ENCODE measurements at regions not wholly inside any gene's neighbourhood (a gene's known extent, or its start where the extent isn't known, plus 50 kb on each side); places are given as distances from the start of the nearest gene placed in this dataset.
"Not testable (repeated sequence)": the region's sequence is repeated elsewhere in the genome, so short reads cannot be mapped to it uniquely, and the experiment has no call there.

DNA sequence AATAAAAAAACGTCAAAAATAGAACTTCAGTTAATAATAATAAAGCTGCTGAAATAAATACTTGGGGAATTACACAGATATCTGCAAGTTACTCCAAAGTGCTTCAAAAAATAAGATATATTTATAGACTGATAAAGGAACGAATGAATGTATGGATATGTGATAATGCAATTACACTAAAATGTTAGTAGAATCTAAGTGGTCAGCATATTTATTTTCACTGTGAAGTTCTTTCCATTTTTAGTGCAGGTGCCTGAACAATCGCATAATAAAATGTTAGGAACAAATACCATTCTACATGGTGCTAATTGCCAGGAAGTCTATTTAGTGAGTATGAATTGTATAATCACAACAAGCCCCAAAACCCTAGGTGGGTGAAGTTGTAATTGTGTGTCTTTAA lies 169.6 kb upstream of the RGPD4 start:
- DNase-seq, result no peak

DNA sequence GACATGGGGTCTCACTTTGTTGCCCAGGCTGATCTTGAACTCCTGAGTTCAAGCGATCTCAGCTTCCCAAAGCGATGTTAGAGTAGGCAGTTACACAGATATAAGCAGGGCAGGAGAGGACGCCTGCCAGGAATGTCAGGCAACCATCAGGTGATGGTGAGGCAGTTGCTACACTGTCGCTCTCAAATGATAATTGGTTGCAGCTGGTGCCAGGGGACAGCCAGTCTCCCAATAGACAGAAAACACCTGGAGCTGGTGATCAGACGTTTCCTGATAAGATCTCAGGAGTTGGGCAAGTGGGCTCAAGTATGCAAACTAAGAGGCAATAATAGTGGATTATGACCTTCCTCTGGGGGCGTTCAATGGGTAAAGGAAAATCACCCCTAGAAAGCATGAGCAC lies 163.1 kb upstream of the RGPD4 start:
- DNase-seq, result peak; percentile 89

- DNase-seq, result no peak
Measured at GRCh38 chr2:107669335-107669734, 157.4 kb upstream of the RGPD4 start.

DNA sequence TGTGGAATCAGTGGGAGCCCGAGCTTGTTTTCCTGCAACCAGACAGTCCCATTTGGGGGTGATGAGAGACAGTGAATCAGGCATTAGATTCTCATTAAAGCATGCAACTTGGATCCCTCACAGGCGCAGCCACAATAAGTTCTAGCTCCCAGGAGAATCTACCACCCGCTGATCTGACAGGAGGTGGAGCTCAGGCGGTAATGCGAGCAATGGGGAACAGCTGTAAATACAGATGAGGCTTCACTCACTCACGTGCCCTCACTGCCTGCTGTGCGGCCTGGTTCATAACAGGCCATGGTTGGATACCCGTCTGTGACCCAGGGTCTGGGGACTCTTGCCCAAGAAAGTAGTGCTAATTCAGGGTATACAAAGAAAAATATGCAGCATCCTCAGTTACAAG lies 144.8 kb upstream of the RGPD4 start:
- no peak for DNase-seq

DNA sequence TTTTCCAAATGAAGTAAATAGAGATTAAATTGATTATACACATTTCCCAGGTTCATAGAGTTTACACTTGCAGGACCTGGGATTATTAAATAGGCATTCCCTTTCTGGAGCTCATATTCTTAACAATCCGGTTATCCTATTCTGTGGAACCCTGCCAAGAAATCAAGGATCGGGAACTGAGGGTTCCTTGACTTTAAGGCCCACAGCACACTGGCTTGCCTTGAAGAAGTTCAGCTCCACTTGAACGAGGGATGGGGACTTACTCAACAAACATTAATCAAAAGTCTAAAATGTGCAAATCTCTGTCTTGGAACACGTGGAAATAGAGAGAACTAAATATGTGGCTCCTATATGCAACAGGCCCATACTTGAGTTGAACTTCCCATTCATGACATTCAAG lies 142.3 kb upstream of the RGPD4 start:
- peak; percentile 42 for DNase-seq

DNA sequence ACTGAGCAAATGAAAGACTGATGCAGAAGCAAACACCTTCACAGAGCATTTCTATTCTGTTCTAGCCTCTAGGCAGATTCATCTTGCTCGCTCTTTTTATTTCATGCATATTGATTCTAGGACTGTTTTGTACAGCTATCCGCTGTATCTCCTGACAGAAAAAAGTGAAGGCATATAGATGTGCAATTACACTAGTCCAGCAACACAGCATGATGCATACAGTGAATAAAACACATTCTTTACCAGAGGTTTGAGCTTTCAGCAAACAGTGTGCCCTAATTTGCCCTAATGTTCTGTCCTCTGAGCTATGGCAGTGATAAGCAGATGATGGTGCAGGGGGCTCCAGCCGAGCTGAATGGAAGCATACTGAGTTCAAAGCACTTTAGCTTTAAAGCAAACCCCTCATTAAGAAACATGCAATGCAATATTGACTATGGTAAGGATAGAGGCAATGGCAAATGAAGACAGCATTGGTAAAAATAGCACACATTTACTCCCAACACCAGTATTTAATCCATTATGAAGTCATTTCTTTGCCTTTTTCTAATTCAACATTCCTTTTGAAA lies 141.2 kb upstream of the RGPD4 start:
- no peak for DNase-seq

GRCh38 chr2:107687073-107687472 lies 139.6 kb upstream of the RGPD4 start:
- peak; percentile 91 for DNase-seq

DNA sequence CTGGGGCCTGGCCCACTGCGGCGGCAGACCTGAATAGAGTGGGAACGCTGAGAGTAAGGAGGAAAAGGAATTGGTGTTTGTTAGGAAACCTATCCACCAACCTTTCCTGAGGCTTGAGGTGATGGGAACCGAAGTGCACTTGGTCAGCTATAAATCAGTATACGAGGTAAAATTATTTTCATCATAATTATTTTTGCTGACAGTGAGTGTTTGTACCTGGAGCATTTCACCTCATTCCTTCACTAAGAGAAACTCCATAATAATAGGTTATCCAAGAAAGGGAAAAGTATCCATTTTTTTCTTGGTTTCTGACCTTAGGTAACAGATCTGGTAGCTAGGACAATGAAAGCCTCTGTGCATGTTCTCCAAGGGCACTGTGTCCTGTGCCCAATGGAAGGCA lies 138.6 kb upstream of the RGPD4 start:
- DNase-seq, result no peak

- DNase-seq, result no peak
Measured at GRCh38 chr2:107693604-107694003, 133.1 kb upstream of the RGPD4 start.

DNA sequence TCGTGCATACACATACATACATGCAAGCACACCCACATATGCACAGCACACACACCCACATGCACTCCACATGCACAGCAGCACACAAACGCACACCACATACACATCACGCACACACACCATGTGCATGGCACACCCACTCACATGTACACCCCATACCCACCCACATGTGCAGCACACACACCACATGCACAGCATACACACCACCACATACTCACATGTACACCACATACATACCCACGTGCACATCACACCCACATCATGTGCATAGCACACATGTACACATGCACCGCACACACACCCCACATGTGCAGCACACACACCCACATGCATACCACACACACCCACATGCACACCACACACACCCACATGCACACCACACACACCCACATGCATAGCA lies 132.0 kb upstream of the RGPD4 start:
- DNase-seq, result no peak

- no peak for DNase-seq
Measured at GRCh38 chr2:107697385-107697784, 129.3 kb upstream of the RGPD4 start.

- no peak for DNase-seq
Measured at GRCh38 chr2:107698861-107699260, 127.8 kb upstream of the RGPD4 start.

DNA sequence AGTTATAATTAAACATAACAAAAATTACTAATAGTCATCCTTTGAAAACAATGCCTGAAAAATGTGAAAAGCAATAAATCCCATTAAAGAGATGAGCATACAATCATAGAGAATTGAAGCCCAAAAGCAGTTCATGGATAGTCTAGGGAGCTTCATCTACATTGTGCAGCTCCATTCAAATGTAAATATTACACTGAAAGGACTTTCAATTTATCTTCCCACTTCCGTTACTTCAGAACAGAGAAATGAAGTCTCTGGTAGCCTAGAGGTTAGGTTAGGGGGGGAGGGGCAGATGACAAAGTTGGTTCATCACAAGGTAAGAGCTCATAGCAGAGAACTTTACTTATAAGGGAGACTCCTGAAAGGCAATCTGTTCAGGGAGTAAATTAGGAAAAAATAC lies 126.6 kb upstream of the RGPD4 start:
- no peak for DNase-seq

DNA sequence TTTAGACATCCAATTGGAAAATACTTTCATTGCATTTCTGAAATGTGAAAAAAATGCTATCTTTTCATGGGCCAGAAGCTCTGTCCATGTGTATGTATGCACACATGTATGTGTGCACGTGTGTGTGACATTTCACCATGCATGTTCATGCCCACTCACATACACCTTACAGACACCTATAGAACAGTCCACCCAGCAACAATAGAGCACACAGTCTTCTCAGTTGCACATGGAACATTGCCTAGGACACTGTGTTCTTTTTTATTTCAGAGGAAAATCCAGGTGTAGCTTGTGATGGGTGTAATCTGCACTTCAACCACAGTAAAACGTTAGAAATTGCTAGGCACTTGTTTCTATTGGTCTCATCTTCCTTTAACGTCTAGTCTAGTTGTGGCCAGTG lies 114.8 kb upstream of the RGPD4 start:
- DNase-seq, result no peak

GRCh38 chr2:107712857-107713256 lies 113.8 kb upstream of the RGPD4 start:
- peak; percentile 65 for DNase-seq

DNA sequence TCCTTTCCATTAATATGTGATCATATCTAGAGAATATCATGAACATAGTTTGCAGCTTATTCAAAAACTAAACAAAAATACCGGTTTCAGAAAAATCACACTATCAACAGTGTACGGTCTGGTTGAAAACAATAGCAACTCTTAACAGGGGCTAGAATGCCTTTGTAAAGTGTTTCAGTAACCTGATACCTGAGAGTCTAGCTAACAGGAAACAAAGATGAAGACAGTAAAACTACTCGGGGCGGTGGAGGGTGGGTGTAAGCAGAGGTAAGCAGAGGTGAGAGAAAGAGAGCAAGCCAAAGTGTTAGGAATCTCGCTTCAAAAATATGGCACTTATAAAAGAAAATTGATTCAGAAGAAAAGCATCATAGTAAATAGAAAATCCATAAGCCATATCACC lies 109.0 kb upstream of the RGPD4 start:
- DNase-seq, result peak; percentile 45

GRCh38 chr2:107719141-107719540 lies 107.6 kb upstream of the RGPD4 start:
- no peak for DNase-seq

DNA sequence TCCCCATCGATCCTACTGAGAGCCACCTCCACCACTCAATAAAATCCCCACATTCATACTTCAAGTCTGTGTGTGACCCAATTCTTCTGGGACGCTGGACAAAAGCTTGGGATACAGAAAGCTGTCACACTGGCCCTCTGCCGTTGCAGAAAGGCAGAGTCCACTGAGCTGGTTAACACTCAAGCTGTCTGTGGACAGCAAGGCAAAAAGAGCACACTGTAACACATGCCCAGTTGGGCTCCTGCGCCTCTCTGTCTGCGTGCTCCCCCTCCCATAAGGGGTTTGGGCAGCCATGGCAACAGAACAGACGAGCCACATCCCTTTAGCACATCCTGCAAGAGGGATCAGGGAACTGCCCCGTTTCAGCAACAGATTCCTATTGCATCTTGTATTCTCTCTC lies 106.9 kb upstream of the RGPD4 start:
- DNase-seq, result no peak

DNA sequence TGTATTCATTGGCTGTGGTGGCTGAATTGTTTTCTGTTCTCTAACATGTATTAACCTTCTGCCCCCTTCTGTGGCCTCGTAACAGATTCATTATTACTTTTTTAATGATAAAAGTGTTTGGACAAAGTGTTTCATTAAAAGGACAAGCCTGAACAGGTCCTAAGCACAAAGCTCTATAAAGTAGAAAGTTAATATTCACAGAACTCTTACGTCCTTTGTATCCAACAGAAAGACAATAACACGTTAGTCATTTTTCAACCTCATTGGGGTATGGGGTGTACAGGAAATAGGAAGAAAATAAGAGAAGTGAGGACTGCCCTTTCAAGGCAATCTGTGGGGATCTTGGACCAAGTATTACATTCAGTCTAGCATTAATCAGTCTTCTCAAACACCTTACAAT lies 105.5 kb upstream of the RGPD4 start:
- DNase-seq, result peak; percentile 29

DNA sequence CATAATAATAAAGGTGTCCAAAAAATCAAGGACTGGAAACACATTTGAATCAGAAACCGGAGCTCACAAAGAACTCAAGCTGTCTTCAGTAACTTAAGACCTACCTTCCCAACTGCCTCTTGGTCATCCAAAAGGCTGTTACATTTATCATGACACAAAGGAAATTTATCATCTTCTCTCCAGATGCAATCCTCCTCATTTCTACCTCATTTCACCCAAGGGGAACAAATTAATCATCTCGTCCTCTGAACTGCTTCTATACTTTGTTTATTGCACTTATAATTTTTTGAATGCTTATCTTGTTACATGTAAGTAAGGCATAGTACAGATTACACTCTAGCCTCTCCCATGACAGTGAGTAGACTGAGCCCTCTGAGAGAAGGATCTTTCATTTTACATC lies 105.1 kb upstream of the RGPD4 start:
- no peak for DNase-seq

DNA sequence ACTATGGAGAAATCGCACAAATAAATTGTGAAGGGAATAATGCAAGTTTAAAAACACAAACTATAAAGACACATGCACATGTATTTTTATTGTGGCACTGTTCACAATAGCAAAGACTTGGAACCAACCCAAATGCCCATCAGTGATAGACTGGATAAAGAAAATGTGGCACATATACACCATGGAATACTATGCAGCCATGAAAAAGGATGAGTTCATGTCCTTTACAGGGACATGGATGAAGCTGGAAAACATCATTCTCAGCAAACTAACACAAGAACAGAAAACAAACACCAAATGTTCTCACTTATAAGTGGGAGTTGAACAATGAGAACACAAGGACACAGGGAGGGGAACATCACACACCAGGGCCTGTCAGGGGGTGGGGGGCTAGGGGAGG lies 100.9 kb upstream of the RGPD4 start:
- DNase-seq, result not testable (repeated sequence)

DNA sequence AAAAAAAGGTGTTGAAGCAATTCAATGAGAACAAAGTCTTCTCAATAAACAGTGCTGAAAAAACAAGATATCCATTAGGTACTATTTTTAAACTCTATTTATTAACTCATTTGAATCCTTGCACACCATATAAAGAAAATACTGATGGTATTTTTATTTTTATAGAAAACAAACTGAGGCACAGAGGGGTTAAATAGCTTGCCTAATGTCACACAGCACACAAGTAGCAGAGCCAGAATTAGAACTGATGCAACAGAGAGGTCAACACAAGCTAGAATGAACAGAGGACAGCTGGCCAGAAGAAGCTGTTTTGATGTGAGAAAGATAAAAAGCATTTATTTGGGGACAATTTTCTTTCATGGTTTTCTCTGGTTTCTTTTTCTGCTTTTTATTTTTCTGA lies 99.4 kb upstream of the RGPD4 start:
- no peak for DNase-seq

DNA sequence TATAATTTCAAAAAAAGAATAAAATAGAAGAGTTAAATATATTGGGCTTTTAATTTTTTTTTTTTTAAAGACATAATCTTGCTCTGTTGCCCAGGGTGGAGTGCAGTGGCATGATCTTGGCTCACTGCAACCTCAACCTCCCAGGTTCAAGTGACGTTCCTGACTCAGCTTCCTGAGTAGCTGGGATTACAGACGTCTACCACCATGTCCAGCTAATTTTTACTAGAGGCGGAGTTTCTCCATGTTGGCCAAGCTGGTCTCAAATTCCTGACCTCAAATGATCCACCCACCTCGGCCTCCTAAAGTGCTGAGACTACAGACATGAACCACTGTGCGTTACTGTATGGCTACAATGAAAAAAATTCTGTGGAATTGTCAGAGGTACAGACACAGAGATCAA lies 98.1 kb upstream of the RGPD4 start:
- no peak for DNase-seq

- no peak for DNase-seq
Measured at GRCh38 chr2:107729440-107729839, 97.3 kb upstream of the RGPD4 start.

DNA sequence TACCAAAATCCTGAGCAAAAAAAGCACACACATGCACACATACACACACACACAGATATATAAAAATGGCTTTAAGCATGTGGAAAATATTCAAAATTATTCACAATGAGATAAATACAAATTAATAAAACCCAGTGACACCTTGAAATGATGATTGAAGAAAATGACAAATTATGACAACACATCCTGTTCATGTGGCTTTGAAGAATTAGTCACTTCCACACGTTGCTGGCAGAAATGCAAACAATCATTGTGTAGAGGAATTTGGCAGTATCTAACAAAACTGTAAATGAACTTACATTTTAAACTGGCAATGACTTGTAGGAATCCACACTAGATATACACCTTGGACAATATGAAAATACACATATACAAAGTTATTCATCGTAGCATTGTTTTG lies 95.8 kb upstream of the RGPD4 start:
- no peak for DNase-seq

DNA sequence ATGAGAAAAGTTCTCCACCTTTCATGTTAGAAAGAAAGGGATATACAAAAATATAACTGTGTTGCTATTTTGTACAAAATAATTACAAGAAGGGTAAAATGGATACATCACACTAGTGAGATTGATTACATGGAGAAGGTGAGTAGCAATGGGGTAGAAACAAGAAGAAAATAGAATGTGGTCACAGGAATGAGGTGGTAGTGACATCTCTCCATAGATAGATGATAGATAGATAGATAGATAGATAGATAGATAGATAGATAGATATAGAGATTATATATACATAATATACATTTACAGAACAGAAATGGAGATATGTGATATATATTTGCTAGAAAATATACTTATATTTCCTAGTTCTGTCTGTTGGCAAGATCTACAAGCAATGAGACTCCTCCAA lies 95.3 kb upstream of the RGPD4 start:
- no peak for DNase-seq
